Left renal pelvis (tissue), 4 donors: ENCODE measurements at regions not wholly inside any gene's neighbourhood (a gene's known extent, or its start where the extent isn't known, plus 50 kb on each side); places are given as distances from the start of the nearest gene placed in this dataset.
"Not testable (repeated sequence)": the region's sequence is repeated elsewhere in the genome, so short reads cannot be mapped to it uniquely, and the experiment has no call there.

Experiments used
- DNase-seq, 4 donors: peaks; one replicate each; pipeline ENCODE4 v3.0.0-alpha.2; 2013; ENCODE audit warnings: low read depth in 4 of 4, low spot score in 3 of 4

- no peak for DNase-seq
Observed at GRCh38 chr9:115443890-115444289, 325.9 kb upstream of the TNC start.

DNA sequence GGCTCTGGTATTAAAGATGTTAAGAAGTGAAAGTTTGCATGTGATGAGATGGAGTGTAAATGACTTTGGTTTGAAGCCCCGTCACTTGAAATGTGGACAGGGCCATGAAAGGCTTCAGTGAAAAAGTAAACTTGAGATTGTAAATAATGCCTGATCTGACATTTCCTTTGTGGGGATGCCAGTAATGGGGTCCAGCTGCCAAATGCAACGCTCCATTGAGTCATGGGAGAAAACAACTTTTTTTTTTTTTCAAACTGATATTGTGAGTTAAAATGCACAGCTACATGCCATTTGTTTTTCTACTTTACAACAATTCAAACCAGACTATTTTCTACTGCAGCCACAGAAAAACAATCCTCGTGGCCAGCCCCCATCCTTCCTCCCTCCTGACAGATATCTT lies 327.0 kb upstream of the TNC start:
- DNase-seq, result peak in 1 of 4 donors; percentile 63

DNA sequence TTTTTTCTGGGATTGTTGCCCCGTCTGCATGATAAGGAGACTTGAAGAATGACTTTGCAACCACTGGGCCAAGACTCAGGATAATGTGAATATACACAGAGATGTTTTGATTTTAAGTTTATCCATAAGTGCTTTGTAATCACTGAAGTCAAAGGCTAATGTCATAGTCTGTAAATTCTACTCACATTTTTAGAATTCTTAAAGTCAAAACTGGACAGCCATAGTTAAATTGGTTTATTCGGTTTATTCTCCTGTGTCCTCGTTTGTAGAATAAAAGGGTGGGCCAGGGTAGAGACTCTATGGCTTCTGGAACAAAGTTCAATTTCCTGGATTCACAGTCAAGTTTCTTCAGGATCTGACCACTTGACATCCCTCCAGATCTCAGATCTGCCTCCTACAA lies 327.7 kb upstream of the TNC start:
- DNase-seq, result no peak

- DNase-seq, result no peak
Observed at GRCh38 chr9:115456515-115456914, 338.6 kb upstream of the TNC start.

- DNase-seq, result no peak
Observed at GRCh38 chr9:115461280-115461679, 343.3 kb upstream of the TNC start.

GRCh38 chr9:115462623-115463022 lies 344.7 kb upstream of the TNC start:
- no peak for DNase-seq

DNA sequence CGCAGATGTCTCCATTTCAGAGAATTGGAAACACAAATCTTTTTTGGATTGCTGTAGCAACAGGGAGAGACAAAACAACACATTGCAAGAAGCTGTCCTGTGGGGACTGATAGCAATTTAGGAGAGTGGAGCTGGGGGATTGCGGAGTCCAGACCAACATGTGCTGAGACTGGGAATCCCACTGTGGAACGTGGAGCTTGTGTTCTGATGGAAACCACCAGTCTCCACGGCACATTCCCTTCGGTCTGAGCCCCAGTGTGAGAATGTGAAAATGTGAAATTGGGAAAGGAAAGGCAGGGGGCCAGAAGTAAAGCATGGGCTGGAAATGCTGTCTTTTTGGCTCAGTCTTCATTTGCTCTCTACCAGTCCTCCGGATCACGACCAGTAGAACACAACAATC lies 348.8 kb upstream of the TNC start:
- DNase-seq, result no peak

- DNase-seq, result no peak
Observed at GRCh38 chr9:115469841-115470240, 351.9 kb upstream of the TNC start.

DNA sequence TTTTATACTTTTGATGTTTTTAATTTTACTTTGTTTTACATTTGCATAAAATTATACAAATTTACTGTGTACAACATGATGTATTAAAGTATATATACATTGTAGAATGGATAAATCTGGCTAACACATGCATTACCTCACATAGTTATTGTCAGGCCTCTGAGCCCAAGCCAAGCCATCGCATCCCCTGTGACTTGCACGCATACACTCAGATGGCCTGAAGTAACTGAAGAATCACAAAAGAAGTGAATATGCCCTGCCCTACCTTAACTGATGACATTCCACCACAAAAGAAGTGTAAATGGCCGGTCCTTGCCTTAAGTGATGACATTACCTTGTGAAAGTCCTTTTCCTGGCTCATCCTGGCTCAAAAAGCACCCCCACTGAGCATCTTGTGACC lies 355.1 kb upstream of the TNC start:
- not testable (repeated sequence) for DNase-seq

DNA sequence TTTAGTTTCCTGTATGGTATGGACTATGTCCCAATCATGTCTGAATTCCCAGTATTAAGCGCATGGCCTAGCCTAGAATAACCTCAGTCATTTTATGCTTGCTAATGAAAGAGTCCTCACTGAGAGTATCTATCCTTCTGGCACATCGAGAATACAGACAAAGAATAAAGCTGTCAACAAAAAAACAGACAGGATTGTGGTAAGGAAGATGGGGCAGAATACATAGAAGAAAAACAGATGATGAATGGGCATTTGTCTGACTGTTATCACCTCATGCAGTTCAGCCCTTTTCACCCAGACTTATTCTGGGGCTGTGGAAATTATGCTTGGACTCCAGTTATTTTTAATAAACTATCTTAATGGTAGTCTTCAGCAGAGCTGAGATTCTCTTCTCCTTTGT lies 363.8 kb upstream of the TNC start:
- no peak for DNase-seq

DNA sequence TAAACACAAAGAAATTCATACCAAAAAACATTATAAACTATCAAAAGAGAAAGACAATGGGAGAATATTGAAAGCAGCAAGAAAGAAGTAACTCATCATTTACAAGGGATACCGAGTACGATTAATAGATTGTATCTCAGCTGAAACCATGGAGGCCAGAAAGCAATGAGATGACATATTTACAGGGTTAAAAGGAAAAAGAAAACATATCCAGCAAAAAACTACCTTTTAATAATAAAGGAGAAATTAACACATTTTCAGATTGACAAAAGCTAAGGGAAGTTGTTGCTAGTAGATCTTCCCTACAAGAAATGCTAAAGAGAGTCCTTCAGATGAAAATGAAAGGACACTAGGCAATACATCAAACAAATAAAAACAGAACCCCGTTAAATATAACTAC lies 364.8 kb upstream of the TNC start:
- no peak for DNase-seq

GRCh38 chr9:115492869-115493268 lies 374.9 kb upstream of the TNC start:
- no peak for DNase-seq

GRCh38 chr9:115494393-115494792 lies 376.4 kb upstream of the TNC start:
- DNase-seq, result no peak

DNA sequence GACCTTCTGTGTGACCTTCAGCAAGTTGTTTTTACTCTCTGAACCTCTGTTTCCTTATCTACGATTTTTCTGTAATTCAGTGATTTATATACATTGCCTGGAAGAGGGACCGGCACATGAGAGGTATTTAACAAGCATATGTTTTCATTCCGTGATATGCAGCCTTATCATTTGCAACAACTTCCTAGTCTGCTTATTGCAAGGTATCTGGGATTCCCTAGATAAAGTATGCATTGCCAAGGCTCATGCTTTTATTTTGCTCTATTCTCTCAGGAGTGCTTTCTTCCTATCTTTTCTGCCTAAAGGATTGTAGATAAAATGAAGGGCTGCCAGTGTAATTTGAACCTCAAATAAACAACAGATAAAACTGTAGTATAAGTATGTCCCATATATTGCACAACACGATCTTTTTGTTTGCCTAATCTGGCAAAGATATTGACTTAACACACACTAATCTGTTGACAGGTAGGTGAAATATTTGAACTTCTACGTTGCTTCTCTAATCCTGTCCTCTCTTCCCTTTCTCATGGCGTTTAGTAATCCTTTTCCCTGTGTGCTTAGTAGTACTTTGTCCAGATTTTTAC lies 377.2 kb upstream of the TNC start:
- DNase-seq, result no peak

DNA sequence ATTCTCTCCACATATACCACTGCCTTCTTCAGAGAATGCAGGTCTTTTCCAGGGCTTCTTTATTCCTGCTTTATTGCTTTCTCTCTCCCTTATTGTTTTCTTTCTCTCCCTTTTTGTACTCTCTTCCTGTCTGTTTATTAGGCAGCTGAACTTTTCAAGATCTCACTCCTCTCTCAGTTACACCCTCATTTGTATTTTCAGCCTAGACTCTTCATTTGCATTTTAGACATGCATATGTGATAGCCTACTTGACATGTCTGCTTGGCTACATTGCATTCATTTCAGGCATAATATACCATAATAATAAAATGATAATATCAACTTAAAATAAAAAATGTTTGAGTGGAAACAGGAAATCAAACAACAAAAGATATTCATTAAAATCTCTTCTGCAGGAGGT lies 377.9 kb upstream of the TNC start:
- no peak for DNase-seq

GRCh38 chr9:115498303-115498702 lies 380.3 kb upstream of the TNC start:
- no peak for DNase-seq

- DNase-seq, result no peak
Observed at GRCh38 chr9:115507148-115507547, 389.2 kb upstream of the TNC start.

DNA sequence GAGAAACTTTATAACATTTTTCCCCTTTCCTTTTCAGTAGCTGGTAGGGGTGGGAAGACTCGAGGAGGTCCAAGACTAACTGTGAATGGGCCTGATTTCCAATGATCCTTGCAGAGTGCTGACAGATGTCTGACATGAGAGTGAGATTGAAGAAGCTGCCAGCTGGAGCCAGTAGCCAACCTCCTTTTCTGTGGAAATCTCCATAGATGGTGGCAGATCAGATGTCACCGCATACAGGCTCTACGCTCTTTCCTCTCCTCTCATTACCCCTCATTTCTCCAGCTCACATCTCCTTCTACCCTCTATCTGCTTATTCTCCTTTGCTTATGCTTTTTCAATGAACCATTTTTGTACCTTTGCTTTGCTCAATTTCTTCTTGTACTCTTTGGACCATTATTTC lies 395.2 kb upstream of the TNC start:
- DNase-seq, result no peak

- no peak for DNase-seq
Observed at GRCh38 chr9:115514454-115514853, 396.5 kb upstream of the TNC start.

- DNase-seq, result no peak
Observed at GRCh38 chr9:115517335-115518075, 399.5 kb upstream of the TNC start.

DNA sequence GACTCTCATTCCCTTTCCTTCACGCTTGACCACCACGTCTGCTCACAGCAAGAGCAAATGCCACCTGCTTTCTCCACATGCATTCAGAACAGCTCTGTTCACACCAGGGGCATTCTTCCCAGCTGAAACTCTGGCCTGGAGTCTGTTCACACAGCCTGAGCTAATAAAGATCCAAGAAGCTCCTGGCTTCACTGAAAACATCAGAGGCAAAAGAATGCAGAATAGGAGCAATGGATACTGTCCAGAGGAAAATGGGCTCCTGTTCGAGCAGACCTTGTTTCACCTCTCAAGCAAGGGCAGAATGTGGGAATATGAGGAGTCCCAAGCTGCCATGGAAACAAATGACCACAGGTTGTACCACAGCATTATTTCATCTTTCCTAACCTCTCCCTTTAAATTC lies 402.7 kb upstream of the TNC start:
- DNase-seq, result no peak

DNA sequence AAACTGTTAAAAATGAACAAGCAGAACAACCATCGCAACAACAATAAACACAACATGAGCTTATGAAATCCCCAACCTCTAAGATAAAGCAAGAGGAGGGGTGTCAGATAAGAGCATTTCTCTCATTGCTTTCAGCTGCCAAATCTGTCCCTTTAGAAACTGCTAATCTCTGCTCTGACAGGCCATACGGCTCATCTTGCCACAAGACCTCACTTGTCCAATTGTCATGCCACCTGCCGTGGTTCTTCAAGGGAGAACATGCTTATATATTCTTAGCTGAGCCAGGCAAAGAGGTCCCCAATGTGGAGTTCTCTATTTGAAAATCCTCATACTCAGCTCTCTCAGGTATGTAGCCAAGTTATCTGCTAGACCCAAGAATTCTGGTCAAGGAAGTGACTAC lies 405.0 kb upstream of the TNC start:
- DNase-seq, result no peak
